IMR-90 (cell line): ENCODE measurements at regions not wholly inside any gene's neighbourhood (a gene's known extent, or its start where the extent isn't known, plus 50 kb on each side); places are given as distances from the start of the nearest gene placed in this dataset.

ENCODE experiments used
- ATAC-seq: fragments of 200-7000 bp; cut with Tn5 transposase; 2 replicates; pipeline ENCODE4 v1.9.1; 2020; ENCODE audit warnings: low read depth, mild to moderate bottlenecking, moderate library complexity
- BruUV-seq: library from RNA; stranded (reverse); fragments of 400-500 nt; replicated peaks from 2 replicates; lab custom pipeline; 2021; lab: Mats Ljungman, UMichigan
- CTCF ChIA-PET: fragments of 300-600 bp; formaldehyde crosslinking; extraction: SDS; loops from one replicate; lab custom pipeline; 2021; ENCODE audit warnings: antibody characterized with exemption; lab: Yijun Ruan, JAX
- POLR2A ChIA-PET: fragments of 300-600 bp; sonication (Branson Sonifier 250); formaldehyde crosslinking; loops from one replicate; lab custom pipeline; 2022; ENCODE audit warnings: antibody characterized with exemption; ENCODE audit not compliant: unreplicated experiment; lab: Charles Lee
- DNase-seq: peaks from one replicate; pipeline ENCODE4 v3.0.0; 2013
- H2AFZ ChIP-seq: replicated peaks from 2 replicates; pipeline ENCODE3; 2013; ENCODE audit warnings: low read length, mild to moderate bottlenecking; ENCODE audit not compliant: poor library complexity
- H2AK5ac ChIP-seq: 2 replicates; pipeline ENCODE4 v1.6.1; 2013; ENCODE audit warnings: low read depth, low read length, inconsistent platforms
- H2AK9ac ChIP-seq: replicated peaks from 2 replicates; pipeline ENCODE3; 2013; ENCODE audit warnings: mild to moderate bottlenecking, low read depth, low read length, moderate library complexity; ENCODE audit not compliant: poor library complexity
- H2BK120ac ChIP-seq: 2 replicates; pipeline ENCODE4 v1.6.1; 2013; ENCODE audit warnings: low read depth, low read length, inconsistent platforms
- H2BK15ac ChIP-seq: 3 replicates; pipeline ENCODE4 v1.6.1; 2013; ENCODE audit warnings: low read depth, low read length, inconsistent platforms
- H2BK20ac ChIP-seq: 2 replicates; pipeline ENCODE4 v1.6.1; 2013; ENCODE audit warnings: low read depth, mild to moderate bottlenecking, inconsistent platforms, low read length, moderate library complexity
- H2BK5ac ChIP-seq: 2 replicates; pipeline ENCODE4 v1.6.1; 2013; ENCODE audit warnings: mild to moderate bottlenecking, low read depth, low read length, inconsistent platforms; ENCODE audit not compliant: poor library complexity, severe bottlenecking
- H3K14ac ChIP-seq: replicated peaks from 2 replicates; pipeline ENCODE4 v1.6.1; 2013; ENCODE audit warnings: low read depth, low read length, inconsistent platforms
- H3K18ac ChIP-seq: 2 replicates; pipeline ENCODE4 v1.6.1; 2013; ENCODE audit warnings: low read depth, low read length, control low read depth
- H3K23ac ChIP-seq: 2 replicates; pipeline ENCODE4 v1.6.1; 2013; ENCODE audit warnings: low read depth, low read length, inconsistent platforms
- H3K27ac ChIP-seq: 2 replicates; pipeline ENCODE4 v1.5.1; 2013; ENCODE audit warnings: mild to moderate bottlenecking, control low read depth, low read length; ENCODE audit not compliant: insufficient read depth
- H3K27me3 ChIP-seq: 2 replicates; pipeline ENCODE4 v1.6.1; 2013; ENCODE audit warnings: low read length; ENCODE audit not compliant: control insufficient read depth, insufficient read depth
- H3K36me3 ChIP-seq: 2 replicates; pipeline ENCODE4 v1.6.1; 2013; ENCODE audit warnings: low read length, mixed read lengths; ENCODE audit not compliant: control insufficient read depth, insufficient read depth
- H3K4ac ChIP-seq: 2 replicates; pipeline ENCODE4 v1.6.1; 2013; ENCODE audit warnings: low read depth, low read length, inconsistent platforms
- H3K4me1 ChIP-seq: 2 replicates; pipeline ENCODE4 v1.6.1; 2013; ENCODE audit warnings: low read length, mixed read lengths; ENCODE audit not compliant: control insufficient read depth, insufficient read depth
- H3K4me2 ChIP-seq: 2 replicates; pipeline ENCODE4 v1.6.1; 2013; ENCODE audit warnings: low read depth, mild to moderate bottlenecking, control low read depth, low read length, moderate library complexity
- H3K4me3 ChIP-seq: 2 replicates; pipeline ENCODE4 v1.5.1; 2013; ENCODE audit warnings: low read depth, mild to moderate bottlenecking, control low read depth, low read length, moderate library complexity; ENCODE audit not compliant: insufficient read depth
- H3K56ac ChIP-seq: 2 replicates; pipeline ENCODE4 v1.6.1; 2013; ENCODE audit warnings: low read length, inconsistent platforms; ENCODE audit not compliant: insufficient read depth; ENCODE audit errors: extremely low read depth
- H3K79me1 ChIP-seq, 2 experiments: 2 replicates each; pipeline ENCODE4 v1.6.1; 2013; ENCODE audit warnings: low read length in 2 of 2, inconsistent platforms in 1 of 2, low read depth in 1 of 2
- H3K9ac ChIP-seq: 2 replicates; pipeline ENCODE4 v1.6.1; 2013; ENCODE audit warnings: low read depth, low read length, control low read depth
- H3K9me1 ChIP-seq: 2 replicates; pipeline ENCODE4 v1.6.1; 2013; ENCODE audit warnings: low read length, inconsistent platforms; ENCODE audit not compliant: insufficient read depth
- H3K9me3 ChIP-seq: 2 replicates; pipeline ENCODE4 v1.6.1; 2013; ENCODE audit warnings: low read length; ENCODE audit not compliant: control insufficient read depth, insufficient read depth
- H4K20me1 ChIP-seq: 2 replicates; pipeline ENCODE4 v1.6.1; 2013; ENCODE audit warnings: low read length, inconsistent platforms; ENCODE audit not compliant: insufficient read depth
- H4K5ac ChIP-seq: 2 replicates; pipeline ENCODE4 v1.6.1; 2013; ENCODE audit warnings: mild to moderate bottlenecking, low read depth, low read length, control low read depth
- H4K8ac ChIP-seq, 2 experiments: 2 replicates each; pipeline ENCODE4 v1.6.1; 2013; ENCODE audit warnings: low read depth in 2 of 2, low read length in 2 of 2, control low read depth in 1 of 2, inconsistent platforms in 1 of 2
- H4K91ac ChIP-seq: 2 replicates; pipeline ENCODE4 v1.6.1; 2013; ENCODE audit warnings: low read depth, low read length, inconsistent platforms; ENCODE audit not compliant: insufficient read depth
- CEBPB ChIP-seq: IDR thresholded peaks from 2 replicates; pipeline ENCODE4 v1.6.1; 2012; ENCODE audit warnings: low read depth, low read length, improper control_type of control experiment
- CHD1 ChIP-seq: IDR thresholded peaks from 2 replicates; pipeline ENCODE4 v1.6.1; 2012; ENCODE audit warnings: low read depth, low read length, improper control_type of control experiment
- ELK1 ChIP-seq: fragments of 150-350 bp; IDR thresholded peaks from 2 replicates; pipeline ENCODE4 v1.6.1; 2016; ENCODE audit warnings: low read depth, mild to moderate bottlenecking, low read length, moderate library complexity, borderline replicate concordance
- FOS ChIP-seq: fragments of 150-350 bp; IDR thresholded peaks from 2 replicates; pipeline ENCODE4 v1.6.1; 2016; ENCODE audit warnings: low read depth, low read length
- MAFK ChIP-seq: IDR thresholded peaks from 2 replicates; pipeline ENCODE4 v1.6.1; 2012; ENCODE audit warnings: low read depth, low read length, improper control_type of control experiment
- NFE2L2 ChIP-seq: fragments of 150-350 bp; IDR thresholded peaks from 2 replicates; pipeline ENCODE4 v1.6.1; 2016; ENCODE audit warnings: low read depth, mild to moderate bottlenecking, low read length
- POLR2A ChIP-seq: IDR thresholded peaks from 2 replicates; pipeline ENCODE4 v1.6.1; 2012; ENCODE audit warnings: mild to moderate bottlenecking, low read depth, low read length
- RAD21 ChIP-seq: IDR thresholded peaks from 2 replicates; pipeline ENCODE4 v1.6.1; 2012; ENCODE audit warnings: low read length, improper control_type of control experiment
- RCOR1 ChIP-seq: IDR thresholded peaks from 2 replicates; pipeline ENCODE4 v1.6.1; 2012; ENCODE audit warnings: mild to moderate bottlenecking, low read length, improper control_type of control experiment; ENCODE audit not compliant: insufficient replicate concordance
- SMC3 ChIP-seq: fragments of 150-350 bp; IDR thresholded peaks from 2 replicates; pipeline ENCODE4 v1.6.1; 2016; ENCODE audit warnings: low read depth, mild to moderate bottlenecking, antibody characterized with exemption, low read length, moderate library complexity
- WGBS, 2 experiments: methylation state at CpG; one replicate each; pipeline versions ENCODE4 v1.1.5 to v1.1.7; 2013; ENCODE audit warnings: missing lambda C conversion rate in 2 of 2; ENCODE audit not compliant: insufficient read length in 1 of 2; ENCODE audit errors: extremely low coverage in 2 of 2; 5-methylcytosine and 5-hydroxymethylcytosine counted together
- dilution Hi-C: fragments of 300-500 bp; cut with HindIII; formaldehyde crosslinking; loops from one replicate; pipeline ENCODE4 v1.14.3; 2018; ENCODE audit warnings: low sequenced_read_pairs; ENCODE audit not compliant: unreplicated experiment
- in situ Hi-C: fragments of 300-500 bp; cut with MboI; formaldehyde crosslinking; loops from 3 replicates; pipeline ENCODE4 v1.14.3; 2019; ENCODE audit warnings: low sequenced_read_pairs, inconsistent platforms, mixed read lengths
- intact Hi-C: fragments of 100-400 bp; cut with micrococcal nuclease; formaldehyde crosslinking; loops from 2 replicates; pipeline ENCODE4 v1.10.0; 2022
- TF ChIP-seq, protein P1 (sequence below): fragments of 150-350 bp; IDR thresholded peaks from 2 replicates; pipeline ENCODE4 v1.6.1; 2017; ENCODE audit warnings: mild to moderate bottlenecking, antibody characterized with exemption, low read length, low read depth
- TF ChIP-seq, protein P2 (sequence below): conservative IDR thresholded peaks from 2 replicates; pipeline ENCODE4 v1.5.1; 2012; ENCODE audit warnings: mild to moderate bottlenecking, low read depth, low read length, improper control_type of control experiment

DNA sequence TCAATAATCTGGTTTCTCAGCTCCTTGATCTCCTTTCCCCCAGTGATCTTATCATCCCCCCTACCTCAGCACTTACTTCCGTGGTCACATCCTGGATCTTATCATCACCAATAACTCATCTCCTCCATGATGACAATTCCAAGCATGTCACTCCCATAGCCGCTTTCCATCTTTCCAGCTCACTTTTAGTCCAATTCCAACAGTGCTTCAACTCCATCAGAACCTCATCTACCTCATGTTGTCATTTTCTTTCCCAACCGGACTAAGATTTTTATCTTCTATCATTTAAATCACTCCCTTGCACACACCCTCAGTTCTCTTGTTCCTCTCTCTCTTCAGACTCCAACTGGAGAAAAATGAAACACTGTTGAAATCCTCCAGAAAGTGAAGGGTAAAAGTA is 75.9 kb upstream of the UBE2E2 start:
- CTCF ChIA-PET, result no interaction called here
- no peak overlapping the region for H3K27ac ChIP-seq
- POLR2A ChIA-PET, result interaction anchor here (0.6 kb wide), 1 partner anchor 21 kb away, joined by 3 read pairs; no protein-coding TSS in a partner anchor
- H3K4me1 ChIP-seq, result no peaks in the 10 kb centered on the region
- H3K18ac ChIP-seq, result no peak overlapping the region
- BruUV-seq, result no TSS peak
- no peaks in the 10 kb centered on the region for H3K79me1 ChIP-seq
- no peak for TF ChIP-seq SMC3
- TF ChIP-seq RAD21, result no peak
- TF ChIP-seq, protein P1, sequence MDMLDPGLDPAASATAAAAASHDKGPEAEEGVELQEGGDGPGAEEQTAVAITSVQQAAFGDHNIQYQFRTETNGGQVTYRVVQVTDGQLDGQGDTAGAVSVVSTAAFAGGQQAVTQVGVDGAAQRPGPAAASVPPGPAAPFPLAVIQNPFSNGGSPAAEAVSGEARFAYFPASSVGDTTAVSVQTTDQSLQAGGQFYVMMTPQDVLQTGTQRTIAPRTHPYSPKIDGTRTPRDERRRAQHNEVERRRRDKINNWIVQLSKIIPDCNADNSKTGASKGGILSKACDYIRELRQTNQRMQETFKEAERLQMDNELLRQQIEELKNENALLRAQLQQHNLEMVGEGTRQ, result no peak
- TF ChIP-seq POLR2A, result no peak
- no peak for TF ChIP-seq RCOR1
- TF ChIP-seq, protein P2, sequence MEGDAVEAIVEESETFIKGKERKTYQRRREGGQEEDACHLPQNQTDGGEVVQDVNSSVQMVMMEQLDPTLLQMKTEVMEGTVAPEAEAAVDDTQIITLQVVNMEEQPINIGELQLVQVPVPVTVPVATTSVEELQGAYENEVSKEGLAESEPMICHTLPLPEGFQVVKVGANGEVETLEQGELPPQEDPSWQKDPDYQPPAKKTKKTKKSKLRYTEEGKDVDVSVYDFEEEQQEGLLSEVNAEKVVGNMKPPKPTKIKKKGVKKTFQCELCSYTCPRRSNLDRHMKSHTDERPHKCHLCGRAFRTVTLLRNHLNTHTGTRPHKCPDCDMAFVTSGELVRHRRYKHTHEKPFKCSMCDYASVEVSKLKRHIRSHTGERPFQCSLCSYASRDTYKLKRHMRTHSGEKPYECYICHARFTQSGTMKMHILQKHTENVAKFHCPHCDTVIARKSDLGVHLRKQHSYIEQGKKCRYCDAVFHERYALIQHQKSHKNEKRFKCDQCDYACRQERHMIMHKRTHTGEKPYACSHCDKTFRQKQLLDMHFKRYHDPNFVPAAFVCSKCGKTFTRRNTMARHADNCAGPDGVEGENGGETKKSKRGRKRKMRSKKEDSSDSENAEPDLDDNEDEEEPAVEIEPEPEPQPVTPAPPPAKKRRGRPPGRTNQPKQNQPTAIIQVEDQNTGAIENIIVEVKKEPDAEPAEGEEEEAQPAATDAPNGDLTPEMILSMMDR, result no peak
- TF ChIP-seq NFE2L2, result no peak
- TF ChIP-seq ELK1, result no peak
- no peak for TF ChIP-seq MAFK
- TF ChIP-seq CHD1, result no peak
- TF ChIP-seq FOS, result no peak
- no peak for TF ChIP-seq CEBPB
- dilution Hi-C loops (no loop called here), in situ Hi-C loops (no loop called here), intact Hi-C loops (no loop called here)
- DNase-seq (no peak), ATAC-seq (no peak)
- no peak overlapping the region for H2BK5ac ChIP-seq
- no peak overlapping the region for H3K23ac ChIP-seq
- H2BK20ac ChIP-seq, result no peak overlapping the region
- H3K9me3 ChIP-seq, result no peaks in the 10 kb centered on the region
- no peak overlapping the region for H2BK120ac ChIP-seq
- no peak overlapping the region for H3K4me2 ChIP-seq
- no peak overlapping the region for H2AK5ac ChIP-seq
- no peaks in the 10 kb centered on the region for H4K20me1 ChIP-seq
- H2AFZ ChIP-seq, result no peak overlapping the region
- H3K9ac ChIP-seq, result no peak overlapping the region
- H2BK15ac ChIP-seq, result no peak overlapping the region
- no peak overlapping the region for H4K5ac ChIP-seq
- H3K9me1 ChIP-seq, result no peaks in the 10 kb centered on the region
- no peak overlapping the region for H4K91ac ChIP-seq
- no peaks in the 10 kb centered on the region for H3K36me3 ChIP-seq
- H4K8ac ChIP-seq, result no peak overlapping the region
- WGBS, 2 experiments, result 75% methylated on average over 2 of the region's 3 CpGs; no CpG with 5 or more reads in 1 of the 2 experiments
- no peak overlapping the region for H3K4ac ChIP-seq
- H3K4me3 ChIP-seq, result no peak overlapping the region
- peaks cover 3% of the 10 kb centered on the region; the same call in 1 of the 2 replicates for H3K27me3 ChIP-seq
- no peak overlapping the region for H3K14ac ChIP-seq
- H3K56ac ChIP-seq, result no peak overlapping the region
- no peak overlapping the region for H2AK9ac ChIP-seq
